ENCODE measurements at regions not wholly inside any gene's neighbourhood (a gene's known extent, or its start where the extent isn't known, plus 50 kb on each side); places are given as distances from the start of the nearest gene placed in this dataset.

- no peak for DNase-seq
- ATAC-seq (ENCODE audit: poor library complexity) = no peak
- intact Hi-C loops (cut with DNase I) = loop anchor here (5.0 kb wide), 1 partner anchor 95 kb away; no protein-coding TSS in a partner anchor
Measured at GRCh38 chr17:77426676-77427386, 286.1 kb downstream of the SEC14L1 start.

GRCh38 chr17:77427391-77427991, 286.7 kb downstream of the SEC14L1 start:
- intact Hi-C loops (cut with DNase I) = loop anchor here (5.0 kb wide), 1 partner anchor 95 kb away; no protein-coding TSS in a partner anchor
- ATAC-seq (ENCODE audit: poor library complexity) = no peak

GRCh38 chr17:77428020-77428748, 287.4 kb downstream of the SEC14L1 start:
- no peak for ATAC-seq (ENCODE audit: poor library complexity)
- DNase-seq = no peak
- intact Hi-C loops (cut with DNase I) = loop anchor here (5.0 kb wide), 1 partner anchor 96 kb away; no protein-coding TSS in a partner anchor

More at GRCh38 chr17:77427391-77427991, 286.7 kb downstream of the SEC14L1 start:
- peak; percentile 74 for DNase-seq

GRCh38 chr17:77428749-77429368, 288.1 kb downstream of the SEC14L1 start:
- no peak for DNase-seq
- ATAC-seq (ENCODE audit: poor library complexity) = no peak
- intact Hi-C loops (cut with DNase I) = loop anchor here (5.0 kb wide), 1 partner anchor 97 kb away; no protein-coding TSS in a partner anchor

GRCh38 chr17:77429369-77429968, 288.7 kb downstream of the SEC14L1 start:
- intact Hi-C loops (cut with DNase I) = loop anchor here (5.0 kb wide), 1 partner anchor 97 kb away; no protein-coding TSS in a partner anchor
- peak; percentile 4 for ATAC-seq (ENCODE audit: poor library complexity)
- no peak for DNase-seq

- intact Hi-C loops (cut with DNase I) = loop anchor here (5.0 kb wide), 2 partner anchors 62 to 98 kb away; no protein-coding TSS in a partner anchor
- ATAC-seq (ENCODE audit: poor library complexity) (peak; percentile 79), DNase-seq (peak; percentile 92)
Measured at GRCh38 chr17:77429969-77430752, 289.4 kb downstream of the SEC14L1 start.

- DNase-seq (no peak), ATAC-seq (ENCODE audit: poor library complexity) (no peak)
- intact Hi-C loops (cut with DNase I) = loop anchor here (5.0 kb wide), 1 partner anchor 60 kb away; no protein-coding TSS in a partner anchor
Measured at GRCh38 chr17:77432034-77432661, 291.4 kb downstream of the SEC14L1 start.

GRCh38 chr17:77432742-77433141, 292.0 kb downstream of the SEC14L1 start:
- ATAC-seq (ENCODE audit: poor library complexity) = no peak
- DNase-seq = no peak
- intact Hi-C loops (cut with DNase I) = loop anchor here (5.0 kb wide), 1 partner anchor 60 kb away; no protein-coding TSS in a partner anchor

GRCh38 chr17:77433385-77434135, 292.8 kb downstream of the SEC14L1 start:
- ATAC-seq (ENCODE audit: poor library complexity) (no peak), DNase-seq (peak; percentile 73)
- intact Hi-C loops (cut with DNase I) = loop anchor here (5.0 kb wide), 1 partner anchor 59 kb away; no protein-coding TSS in a partner anchor

GRCh38 chr17:77434136-77435114, 293.7 kb downstream of the SEC14L1 start:
- intact Hi-C loops (cut with DNase I) = loop anchor here (5.0 kb wide), 1 partner anchor 58 kb away; no protein-coding TSS in a partner anchor
- no peak for ATAC-seq (ENCODE audit: poor library complexity)
- DNase-seq = no peak

GRCh38 chr17:77435272-77436057, 294.7 kb downstream of the SEC14L1 start:
- ATAC-seq (ENCODE audit: poor library complexity) = no peak
- no peak for DNase-seq
- intact Hi-C loops (cut with DNase I) = no loop called here

GRCh38 chr17:77436058-77436442, 295.3 kb downstream of the SEC14L1 start:
- intact Hi-C loops (cut with DNase I) = no loop called here
- peak; percentile 64 for ATAC-seq (ENCODE audit: poor library complexity)
- peak; percentile 69 for DNase-seq

GRCh38 chr17:77436481-77436880, 295.7 kb downstream of the SEC14L1 start:
- DNase-seq (no peak), ATAC-seq (ENCODE audit: poor library complexity) (no peak)
- intact Hi-C loops (cut with DNase I) = no loop called here

- intact Hi-C loops (cut with DNase I) = no loop called here
- DNase-seq = peak; percentile 81
- ATAC-seq (ENCODE audit: poor library complexity) = peak; percentile 38
Measured at GRCh38 chr17:77437017-77437416, 296.2 kb downstream of the SEC14L1 start.

- no peak for DNase-seq
- no peak for ATAC-seq (ENCODE audit: poor library complexity)
- intact Hi-C loops (cut with DNase I) = no loop called here
Measured at GRCh38 chr17:77437747-77438146, 297.0 kb downstream of the SEC14L1 start.

Measured in Right ventricle myocardium superior (tissue), 1 donor.